Retina (tissue), 1 donor: ENCODE measurements at regions not wholly inside any gene's neighbourhood (a gene's known extent, or its start where the extent isn't known, plus 50 kb on each side); places are given as distances from the start of the nearest gene placed in this dataset.

Experiments
- DNase-seq: peaks from one replicate; pipeline ENCODE4 v3.0.0-alpha.2; 2016

DNA sequence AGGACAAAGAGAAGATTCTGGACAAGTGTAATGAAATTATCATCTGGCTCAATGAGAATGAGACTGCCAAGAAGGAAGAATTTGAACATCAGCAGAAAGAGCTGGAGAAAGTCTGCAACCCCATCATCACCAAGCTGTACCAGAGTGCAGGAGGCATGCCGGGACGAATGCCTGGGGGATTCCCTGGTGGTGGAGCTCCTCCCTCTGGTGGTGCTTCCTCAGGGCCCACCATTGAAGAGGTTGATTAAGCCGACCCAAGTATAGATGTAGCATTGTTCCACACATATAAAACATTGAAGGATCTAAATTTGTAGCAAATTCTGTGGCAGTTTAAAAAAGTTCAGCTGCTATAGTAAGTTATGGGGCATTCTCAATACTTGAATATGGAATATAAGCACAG is 174.3 kb upstream of the CCND2 start:
- DNase-seq: no peak

DNA sequence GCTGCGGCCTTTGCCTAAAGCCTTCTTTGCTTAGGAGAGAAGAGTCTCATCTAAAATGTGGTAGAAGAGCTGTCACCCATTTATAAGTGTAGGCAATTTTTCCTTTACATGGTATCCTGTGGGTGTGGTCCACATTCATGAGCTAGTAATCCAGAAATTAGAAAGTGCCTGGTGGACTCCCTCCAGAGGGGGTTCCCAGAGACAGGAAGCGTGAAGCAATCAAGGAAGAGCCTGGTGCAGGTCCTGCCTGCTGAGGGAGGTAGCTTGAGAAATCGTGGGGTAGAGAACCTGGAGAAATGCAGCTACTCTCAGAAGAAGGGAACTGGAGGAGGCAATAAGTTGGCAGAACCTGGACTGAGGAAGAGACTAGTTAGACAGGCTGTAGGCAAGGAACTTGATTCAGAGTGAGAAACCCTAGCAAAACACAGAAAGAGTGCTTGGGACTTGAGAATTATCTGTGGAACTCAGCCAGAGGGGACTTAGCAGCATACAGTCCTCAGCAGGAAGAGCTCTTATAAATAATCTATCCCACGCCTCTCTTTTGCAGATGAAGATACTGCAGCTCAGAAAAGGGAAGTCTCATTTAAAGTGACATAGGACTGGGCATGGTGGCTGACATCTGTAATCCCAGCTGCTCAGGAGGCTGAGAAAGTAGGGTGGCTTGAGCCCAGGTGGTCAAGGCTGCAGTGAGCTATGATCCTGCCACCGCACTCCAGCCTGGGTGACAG is 182.4 kb upstream of the CCND2 start:
- no peak for DNase-seq

DNA sequence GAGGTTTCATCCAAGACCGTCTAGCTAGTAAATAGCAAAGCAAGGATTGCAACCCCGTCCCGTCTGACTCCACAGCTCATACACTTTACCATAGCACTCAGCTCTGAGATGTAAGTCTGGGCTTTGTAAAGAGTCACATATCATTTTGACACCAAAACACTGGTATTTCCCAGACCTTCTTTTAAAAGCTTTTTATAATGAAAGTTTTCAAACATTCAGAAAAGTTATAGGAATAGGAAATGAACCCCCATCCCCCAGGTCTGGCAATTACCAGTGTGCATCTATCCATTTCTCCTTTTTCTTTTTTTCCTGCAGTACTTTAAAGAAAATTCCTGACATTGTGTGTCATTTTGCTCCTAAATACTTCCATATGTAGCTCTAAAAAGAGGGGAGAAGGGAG is 183.6 kb upstream of the CCND2 start:
- DNase-seq: no peak

DNA sequence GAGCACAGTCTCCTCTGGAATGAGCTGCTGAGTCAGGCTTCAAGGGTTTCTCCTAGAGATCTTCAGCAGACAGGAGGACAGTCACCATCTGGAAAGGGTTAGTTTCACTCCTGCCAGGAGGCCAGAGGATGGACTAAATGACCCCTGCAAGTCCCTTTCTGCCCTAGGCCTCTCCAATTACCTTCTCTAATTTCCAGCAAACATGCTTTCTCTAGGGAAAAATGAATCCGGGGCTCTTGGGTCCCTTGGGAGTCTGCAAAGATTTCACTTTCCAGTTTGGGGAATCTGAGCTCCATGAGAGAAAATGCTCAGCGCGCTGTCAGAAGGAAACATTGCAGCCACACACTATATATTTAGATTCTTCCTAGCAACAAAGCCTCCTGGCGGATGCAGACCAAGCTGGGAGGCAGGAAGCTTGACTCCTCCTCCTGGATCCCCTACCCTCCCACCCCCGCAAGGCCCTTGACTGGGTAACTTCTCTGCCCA is 184.4 kb upstream of the CCND2 start:
- no peak for DNase-seq

DNA sequence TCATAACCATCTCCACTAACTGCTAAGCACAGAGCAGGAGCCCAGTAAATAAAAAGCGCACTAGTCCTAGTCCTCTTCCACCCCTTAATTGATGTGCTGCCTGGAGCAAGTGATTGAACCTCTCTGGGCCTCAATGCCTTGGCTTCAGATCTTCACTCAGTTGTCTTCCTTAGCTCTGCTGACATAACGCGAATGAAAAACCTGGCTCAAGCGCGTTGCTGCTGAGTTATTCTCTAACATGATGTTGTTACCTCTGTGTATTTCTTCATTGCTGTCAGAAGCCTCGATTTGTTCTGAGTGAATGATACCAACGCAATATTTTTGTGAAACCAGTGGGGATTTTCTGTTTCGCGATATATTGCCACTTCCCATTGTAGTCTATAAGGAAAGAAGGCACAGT is 185.1 kb upstream of the CCND2 start:
- DNase-seq: no peak

DNA sequence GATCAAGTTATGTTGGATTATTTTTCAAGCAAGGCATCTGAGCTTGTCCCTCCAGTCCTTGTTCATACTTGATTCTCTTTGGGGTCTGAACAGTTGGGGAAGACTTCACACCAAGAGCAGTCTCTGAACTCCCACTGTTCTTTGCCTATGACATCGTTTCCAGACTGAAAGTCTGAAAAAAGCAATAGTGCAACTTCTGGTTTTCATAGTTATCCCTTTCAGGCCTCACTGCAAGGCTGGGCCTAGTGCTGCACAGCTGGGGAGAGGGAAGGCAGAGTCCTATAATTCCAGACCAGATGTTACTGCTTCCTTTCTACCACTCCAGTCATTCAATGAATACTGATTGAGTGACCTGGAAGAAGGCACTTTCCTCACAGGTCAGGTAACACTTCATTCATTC is 187.1 kb upstream of the CCND2 start:
- no peak for DNase-seq

DNA sequence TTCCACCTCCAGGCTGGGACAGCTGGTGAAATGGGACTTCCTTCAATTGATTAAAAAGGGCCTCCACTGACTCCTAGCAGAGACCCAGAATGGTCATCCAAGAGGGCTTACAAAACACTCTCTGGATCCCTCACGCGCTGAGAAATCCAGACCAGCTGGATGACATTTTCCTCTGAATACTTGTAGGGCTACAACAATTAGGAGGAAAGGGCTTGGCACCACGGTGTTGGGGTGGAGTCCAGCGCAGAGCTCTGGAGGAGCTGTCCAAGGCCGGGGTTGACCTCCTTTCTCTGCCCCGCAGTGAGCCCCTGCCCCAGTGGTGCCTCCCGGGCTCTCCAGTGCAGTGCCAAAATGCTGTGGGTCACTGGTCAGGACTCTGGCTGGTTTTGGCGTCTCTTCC is 189.0 kb upstream of the CCND2 start:
- DNase-seq: no peak

DNA sequence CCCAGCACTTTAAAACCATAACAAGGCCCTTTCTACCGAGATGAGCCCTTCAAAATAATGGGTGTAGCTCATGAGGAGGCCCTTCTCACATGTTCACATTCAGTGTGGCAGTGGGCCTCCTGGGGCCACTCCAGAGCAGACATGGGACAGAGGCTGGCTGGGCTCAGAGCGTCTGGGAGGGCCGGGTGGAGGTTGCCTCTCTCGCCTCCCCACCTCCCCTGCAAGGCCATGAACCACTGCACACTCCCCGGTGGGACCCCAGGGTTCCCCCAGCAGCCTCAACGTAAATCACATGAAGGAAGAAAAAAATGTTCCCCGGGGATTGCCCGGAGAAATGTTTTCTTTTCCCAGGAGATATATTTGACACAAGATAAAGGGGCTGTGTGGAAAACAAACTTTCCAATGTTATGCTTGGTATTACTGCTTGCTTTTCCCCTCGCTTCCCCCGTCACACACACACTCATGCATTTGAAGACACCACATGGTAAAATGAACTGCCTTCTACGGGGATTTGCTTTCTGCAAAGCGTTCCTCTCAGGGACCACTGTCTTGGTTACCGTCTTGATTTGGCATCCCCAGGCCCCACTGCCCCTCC is 190.7 kb upstream of the CCND2 start:
- DNase-seq: no peak

DNA sequence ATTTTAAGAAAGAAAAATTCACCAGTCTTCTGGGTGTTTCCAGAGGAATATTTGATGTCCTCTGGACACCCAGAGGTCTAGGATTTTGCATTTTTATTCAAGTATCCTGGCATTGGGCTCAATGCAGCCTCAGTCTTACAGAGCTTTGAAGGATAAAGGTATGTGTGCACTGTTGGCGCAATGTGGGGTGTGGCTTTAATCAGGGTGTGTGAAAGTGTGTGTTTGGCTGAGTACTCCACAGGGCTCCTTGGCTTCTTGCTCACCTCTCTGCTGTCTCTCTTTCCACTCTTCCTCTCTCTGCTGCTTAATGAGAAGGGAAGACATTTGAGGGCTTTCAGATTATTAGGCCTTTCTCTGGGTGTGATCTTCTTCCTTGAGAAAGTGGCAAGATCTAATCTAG is 193.3 kb upstream of the CCND2 start:
- DNase-seq: no peak

DNA sequence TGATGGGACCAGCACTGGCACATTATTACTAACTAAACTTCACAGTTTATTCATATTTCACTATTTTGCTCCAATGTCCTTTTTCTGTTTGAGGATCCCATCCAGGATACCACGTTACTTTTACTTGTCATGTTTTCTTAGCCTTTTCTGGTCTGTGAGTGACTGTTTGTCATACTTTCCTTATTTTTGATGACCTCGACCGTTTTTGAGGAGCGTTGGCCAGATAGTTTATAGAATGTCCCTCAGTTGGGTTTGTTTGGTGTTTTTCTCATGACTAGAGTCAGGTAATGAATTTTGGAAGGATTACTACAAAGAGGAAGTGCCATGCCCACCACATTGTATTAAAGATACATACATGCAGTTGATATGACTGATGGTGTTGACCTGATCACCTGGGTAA is 199.4 kb upstream of the CCND2 start:
- no peak for DNase-seq

DNA sequence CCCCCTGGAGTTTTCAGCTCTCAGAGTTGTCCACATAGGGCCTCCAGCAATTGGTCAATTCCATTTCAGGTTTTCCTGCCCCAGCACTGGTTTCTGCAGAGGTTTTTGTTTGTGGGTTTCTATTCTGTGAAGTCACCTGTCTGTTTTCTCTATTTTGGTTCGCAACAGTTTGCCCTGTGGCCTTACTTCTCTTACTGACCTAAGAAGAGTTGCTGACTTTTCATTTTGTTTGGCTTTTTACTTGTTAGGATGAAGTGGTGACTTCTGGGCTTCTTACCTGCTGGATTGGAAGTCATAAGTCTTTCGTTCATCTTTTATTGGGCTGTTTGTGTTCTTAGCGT is 196.4 kb upstream of the PARP11 start:
- no peak for DNase-seq

DNA sequence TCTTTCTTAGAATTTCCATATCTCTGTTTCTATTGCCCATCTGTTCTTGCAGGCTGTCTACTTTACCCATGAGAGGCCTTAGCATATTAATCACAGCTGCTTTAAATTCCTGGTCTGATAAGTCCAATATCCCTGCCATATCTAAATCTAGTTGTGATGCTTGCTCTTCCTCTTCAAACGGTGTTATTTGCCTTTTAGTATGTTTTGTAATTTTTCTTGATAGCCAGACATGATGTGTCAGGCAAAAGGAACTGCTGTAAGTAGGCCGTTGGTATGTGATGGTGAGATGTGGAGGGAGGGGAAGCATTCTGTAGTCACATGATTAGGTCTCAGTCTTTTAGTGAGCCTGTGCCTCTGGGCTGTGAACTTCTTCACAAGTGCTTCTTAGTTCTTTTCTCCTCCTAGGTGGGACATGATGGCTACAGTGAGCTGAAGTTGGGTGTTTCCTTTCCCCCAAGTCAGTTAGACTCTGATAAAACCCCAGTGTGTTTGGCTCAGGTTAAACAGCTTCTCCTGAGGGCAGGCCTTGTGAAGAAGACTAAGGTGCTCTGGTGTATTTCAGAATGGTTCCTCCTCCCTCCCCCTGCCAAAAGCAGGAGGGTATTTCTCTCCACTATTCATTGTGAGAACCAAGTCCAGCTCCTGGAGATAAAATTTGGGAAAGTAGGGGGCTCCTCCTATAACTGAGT is 195.9 kb upstream of the PARP11 start:
- DNase-seq: no peak

DNA sequence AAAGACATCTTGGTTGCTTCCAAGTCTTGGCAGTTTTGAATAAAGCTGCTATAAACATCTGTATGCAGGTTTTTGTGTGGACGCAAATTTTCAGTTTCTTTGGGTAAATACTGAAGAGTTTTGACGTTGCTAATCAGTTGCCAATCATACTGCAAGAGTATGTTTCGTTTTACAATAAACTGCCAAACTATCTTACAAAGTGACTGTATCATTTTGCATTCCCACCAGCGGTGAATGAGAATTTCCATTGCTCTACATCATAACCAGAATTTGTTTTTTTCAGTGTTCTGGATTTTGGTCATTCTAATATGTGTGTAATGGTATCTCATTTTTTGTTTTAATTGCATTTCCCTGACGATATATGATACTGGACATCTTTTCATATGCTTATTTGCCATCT is 190.8 kb upstream of the PARP11 start:
- no peak for DNase-seq

DNA sequence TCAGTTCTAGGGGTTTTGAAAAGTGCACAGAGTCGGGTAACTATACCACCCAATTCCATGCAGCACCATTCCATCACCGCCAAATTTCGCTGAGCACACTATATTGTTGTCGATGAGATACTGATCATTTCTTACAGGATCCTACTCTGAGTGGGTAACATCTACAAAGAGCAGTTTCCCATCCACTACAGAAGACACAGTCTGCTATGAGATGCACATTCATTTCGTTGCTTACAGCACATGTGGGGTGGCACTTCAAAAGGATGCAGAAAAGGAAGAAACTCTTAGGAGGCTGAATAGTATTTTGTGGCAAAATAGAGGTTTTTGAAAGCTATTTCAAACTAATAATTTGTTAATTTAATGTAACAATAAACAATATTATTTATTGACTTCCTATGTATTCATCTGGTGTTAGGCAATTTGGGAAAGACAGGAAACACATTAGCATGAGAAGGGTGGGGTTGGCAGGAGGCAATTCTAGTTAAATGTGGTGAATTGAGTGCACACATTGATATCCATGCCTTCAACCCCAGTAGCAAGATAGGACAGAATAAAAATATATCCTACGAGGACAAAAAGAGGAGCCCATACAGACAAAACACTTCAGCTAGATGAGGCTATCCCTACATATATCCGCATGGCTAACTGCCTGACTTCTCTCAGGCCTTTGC is 186.8 kb upstream of the PARP11 start:
- no peak for DNase-seq

DNA sequence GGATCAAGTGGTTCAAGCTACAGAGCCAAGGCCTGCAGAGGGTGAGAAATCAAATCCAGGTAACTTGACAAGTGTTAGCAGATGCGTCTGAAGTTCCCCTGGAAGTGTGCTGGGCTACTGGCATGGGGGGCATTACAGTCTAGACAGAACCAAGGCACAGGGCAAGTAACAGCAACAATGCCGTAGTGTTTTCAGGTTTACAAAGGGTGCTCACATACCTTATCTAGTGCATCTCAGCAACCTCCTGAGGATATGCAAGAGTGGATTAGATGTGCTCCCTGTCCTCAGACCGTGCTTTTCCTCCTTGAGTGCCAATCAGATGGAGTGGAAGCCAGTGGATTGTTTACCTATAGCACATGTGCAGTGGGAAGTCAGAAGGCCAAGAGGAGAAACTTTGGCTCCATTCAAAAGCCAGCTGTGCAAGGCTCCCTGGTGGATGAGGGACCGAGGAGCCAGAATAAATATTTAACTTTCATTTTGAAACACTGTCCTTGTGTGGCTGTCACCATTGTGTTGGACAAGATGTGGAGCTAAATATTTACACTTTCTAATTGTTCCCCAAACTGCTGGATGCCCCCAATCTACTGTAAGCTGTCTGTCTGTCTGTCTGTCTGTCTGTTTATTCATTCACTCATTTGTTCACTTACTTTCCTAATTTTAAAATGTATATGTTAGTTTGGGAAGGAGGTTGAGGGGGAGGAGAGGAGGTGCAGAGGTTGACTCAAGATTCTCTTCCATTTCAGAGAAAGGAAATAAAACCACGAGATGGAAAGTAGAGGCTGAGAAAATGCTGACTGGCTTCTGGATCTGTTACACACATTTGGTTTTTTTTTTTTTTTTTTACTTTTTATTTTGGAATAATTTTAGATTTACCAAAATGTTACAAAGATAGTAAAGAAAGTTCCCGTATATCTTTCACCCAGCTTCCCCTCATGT is 184.0 kb upstream of the PARP11 start:
- DNase-seq: no peak

DNA sequence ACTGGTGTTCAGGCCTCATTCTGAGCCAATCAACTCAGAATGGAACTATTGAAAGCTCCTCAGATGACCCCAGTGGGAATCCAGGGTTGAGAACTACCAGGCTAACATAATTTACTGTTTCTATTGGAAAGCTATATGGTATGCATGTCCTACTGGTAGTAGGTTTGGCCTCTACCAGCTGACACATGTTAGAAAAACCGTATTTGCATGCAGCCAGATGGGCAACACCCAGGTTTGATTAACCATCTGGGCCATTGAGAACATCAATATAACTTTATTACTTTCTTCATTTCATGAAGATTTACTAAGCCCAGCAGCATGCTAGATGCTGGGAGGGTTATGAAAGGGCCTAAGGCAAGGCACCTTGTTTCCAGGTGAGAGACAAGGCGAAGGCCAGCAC is 181.4 kb upstream of the PARP11 start:
- DNase-seq: no peak

DNA sequence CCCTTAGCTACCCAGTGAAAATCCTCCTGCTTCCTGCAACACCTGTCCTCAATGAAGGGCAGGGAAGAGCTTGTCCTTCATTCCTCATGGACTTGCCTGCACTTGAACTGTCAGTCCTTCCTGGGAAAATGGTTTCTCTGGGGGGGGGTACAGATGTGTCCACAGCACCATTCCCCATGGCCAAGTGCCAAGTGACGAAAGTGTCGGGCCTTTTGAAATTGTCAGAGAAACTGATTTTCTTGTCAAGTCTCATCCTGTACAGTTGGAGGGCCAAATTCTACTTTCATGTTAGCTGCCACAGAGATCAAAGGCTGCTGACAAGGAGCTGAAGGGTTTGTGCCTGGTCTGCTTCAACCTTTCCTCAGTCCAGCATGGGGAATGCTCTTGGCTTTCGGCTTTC is 179.5 kb upstream of the PARP11 start:
- no peak for DNase-seq

DNA sequence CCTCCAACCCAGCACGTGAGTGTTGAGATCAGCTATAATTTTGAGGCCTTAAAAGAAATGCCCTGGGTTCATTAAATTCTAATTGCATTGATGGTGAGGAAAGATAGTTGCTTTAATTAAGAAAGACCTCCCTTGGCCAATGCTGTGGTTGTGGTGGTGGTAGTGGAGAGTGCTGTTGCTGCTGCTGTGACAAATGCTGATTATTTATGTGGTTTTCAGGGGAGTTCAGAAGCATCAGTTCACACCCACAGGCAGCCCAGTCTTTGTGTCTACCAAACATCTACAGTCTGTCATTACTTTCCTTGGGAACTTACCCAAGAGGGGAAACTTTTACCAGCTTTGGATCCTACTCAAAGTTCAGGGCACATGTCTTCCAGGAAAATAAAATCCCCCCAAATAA is 178.4 kb upstream of the PARP11 start:
- DNase-seq: no peak

DNA sequence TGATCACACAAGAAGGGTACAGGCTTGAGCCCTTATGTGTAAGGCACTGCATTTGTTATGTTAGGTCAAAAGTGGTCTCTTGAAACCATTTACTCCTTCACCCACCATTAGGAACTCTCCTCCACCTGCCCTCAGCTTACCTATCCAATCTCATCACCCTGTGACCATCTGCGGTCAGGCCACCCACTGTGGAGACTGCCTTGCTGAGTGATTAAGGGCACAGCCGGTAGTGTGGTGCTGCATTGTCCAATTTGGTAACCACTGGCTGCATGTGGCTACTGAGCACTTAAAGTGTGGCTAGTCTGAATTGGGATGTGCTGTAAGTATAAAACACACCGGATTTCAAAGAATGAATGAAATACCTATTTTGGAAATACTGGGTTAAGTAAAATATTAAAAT is 177.1 kb upstream of the PARP11 start:
- DNase-seq: no peak

DNA sequence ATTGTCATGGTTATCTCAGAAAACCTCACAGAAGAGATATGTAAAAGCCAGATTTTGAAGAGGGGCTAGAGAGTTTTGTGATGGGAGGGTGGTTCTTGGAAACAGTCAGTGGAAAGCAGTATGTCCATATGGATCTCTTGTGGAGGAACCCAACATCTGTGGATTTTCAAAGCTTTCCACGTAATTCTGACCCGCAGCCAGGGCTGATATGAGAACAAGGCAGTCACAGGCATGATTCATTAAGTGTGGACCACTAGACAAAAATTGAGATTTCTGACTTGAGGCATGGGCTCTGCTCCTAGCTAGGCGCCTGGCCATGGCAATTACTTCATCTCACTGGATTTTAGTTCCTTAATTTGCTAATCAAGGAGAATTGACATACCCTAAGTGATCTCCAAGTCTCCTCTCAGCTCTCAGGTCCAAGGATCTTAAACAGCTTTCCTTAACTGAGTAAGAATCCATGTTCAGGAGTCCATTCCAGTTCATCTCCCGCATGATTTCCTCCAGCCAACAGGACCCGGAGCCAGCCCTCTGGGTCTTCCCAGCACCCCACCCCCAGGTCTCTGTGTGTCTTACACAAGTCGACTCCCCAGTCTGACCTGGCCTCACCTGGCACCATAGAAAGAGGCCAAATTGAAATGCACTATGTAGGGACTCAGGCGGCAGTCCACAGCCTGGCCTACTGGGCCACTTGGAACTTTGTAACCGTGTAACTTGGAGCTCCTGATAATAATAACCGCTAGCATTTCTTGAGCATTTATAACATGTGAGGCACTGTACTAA is 176.3 kb upstream of the PARP11 start:
- no peak for DNase-seq

DNA sequence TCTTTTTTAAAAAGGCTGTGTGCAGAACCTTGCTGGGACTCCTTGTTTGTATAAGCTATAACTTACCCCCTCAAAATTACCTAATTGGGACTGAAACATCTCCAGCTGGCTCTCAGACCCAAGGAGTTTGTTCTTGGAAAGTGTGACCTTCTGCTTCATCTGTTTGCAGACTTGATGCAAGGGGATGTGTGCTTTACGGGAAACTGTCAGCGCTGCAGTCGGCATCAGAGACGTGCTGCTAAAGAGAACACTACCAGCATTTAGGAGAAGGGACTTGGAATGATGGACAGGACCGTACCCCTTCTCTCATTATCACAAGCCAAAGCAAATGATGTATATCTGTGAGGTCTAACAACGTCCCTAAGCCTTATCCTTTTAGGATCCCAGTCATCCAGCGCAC is 174.2 kb upstream of the PARP11 start:
- peak; percentile 35 for DNase-seq

DNA sequence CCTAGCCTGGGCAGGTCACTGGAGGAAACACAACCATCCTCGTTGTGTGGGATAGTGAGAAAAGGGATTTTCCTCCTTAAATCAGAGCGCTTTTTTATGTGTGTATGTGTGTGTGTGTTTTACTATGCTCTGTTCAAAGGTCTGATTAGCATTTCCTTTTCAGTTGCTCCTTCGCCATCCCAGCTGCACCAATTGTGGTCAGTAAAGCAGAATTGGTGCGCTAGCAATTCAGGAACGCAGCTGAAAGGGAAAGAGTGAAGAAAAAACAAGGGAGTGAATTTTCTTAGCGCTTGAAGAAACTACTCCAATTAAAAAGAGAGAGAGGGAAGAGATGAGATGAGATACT is 173.3 kb upstream of the PARP11 start:
- DNase-seq: peak; percentile 33
